HG02981 (cell line): ENCODE measurements at regions not wholly inside any gene's neighbourhood (a gene's known extent, or its start where the extent isn't known, plus 50 kb on each side); places are given as distances from the start of the nearest gene placed in this dataset.
"Not testable (repeated sequence)": the region's sequence is repeated elsewhere in the genome, so short reads cannot be mapped to it uniquely, and the experiment has no call there.

Experiments
- ATAC-seq: cut with Tn5 transposase; IDR thresholded peaks from one replicate; pipeline ENCODE4 v1.9.1; 2021; ENCODE audit warnings: mild to moderate bottlenecking, moderate library complexity; ENCODE audit not compliant: unreplicated experiment

DNA sequence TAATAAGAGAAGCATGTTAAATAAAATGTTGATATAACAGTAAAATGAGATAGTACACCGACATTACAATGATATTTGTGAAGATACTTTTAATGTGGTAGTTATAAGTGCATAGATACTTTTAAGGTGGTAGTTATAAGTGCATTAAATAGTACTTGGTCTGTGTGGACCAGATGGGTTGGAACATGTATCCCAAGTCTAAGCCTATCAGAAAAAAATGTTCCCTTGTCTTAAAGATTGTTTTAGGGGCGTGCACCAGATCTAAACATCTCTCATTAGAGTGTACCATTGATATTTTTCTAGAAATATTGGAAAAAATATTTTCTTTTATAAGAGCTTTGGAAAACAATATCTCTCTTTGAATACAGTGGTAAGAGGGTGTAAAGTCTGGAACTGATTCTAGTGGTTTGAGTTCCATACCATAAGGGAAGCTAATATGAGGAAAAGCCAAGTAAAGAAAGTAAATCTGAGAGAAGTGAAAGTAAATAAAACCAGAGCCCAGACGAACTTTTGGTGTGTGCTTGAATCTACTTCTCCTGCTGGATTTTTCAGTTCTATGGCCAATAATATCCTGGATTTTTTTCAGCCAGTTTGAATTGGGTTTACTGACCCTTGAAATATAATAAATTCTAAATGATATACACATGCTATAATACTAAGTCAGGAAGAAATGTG lies 175.3 kb downstream of the MBL2 start:
- no peak for ATAC-seq

DNA sequence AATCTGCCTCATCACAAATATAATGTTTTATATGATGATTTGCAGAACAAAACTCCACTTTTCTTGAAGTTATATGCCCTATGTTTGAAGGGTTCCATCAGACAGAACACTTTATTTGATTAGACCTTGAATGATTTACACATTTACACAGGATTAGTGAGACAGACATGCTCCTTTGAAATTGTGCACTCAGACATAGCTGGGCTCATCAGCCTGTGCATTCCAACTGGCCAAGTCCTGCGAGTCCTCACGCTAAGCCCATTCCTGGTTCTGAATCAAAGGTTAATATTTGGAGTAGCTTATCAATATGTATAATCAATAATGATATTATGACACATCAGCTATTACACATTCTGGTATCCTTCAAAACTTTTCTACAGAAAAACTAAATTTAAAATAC lies 173.6 kb downstream of the MBL2 start:
- no peak for ATAC-seq

DNA sequence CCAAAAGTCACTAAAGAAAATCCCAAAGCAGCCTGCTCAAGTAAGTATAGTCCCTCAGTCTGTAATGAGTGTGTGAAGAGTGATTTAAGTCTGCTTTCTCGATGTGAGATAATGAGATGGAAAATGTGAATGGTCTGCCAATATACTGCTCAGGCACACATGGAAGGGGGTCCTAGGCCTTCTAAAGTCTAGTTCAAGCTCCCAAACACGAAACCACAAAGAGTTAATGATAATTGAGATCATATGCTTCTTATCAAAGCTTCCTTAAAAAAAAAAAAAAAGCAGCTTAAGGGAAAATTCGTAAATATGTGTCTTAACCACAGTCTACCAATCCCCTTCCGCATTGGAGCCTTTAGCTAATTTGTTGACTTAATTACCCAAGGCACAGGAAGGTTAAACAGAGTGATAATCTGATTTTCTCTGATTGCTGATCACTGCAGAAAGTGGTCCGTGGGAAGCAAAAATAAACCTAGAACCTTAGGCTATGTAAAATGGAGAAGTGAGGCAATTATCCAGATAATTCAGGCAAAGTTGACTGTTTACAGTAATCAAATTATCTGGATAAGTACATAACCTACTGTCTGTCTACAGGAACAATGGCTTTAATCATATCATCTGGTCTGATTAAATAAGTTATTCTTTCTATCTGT lies 172.9 kb downstream of the MBL2 start:
- ATAC-seq, result no peak

DNA sequence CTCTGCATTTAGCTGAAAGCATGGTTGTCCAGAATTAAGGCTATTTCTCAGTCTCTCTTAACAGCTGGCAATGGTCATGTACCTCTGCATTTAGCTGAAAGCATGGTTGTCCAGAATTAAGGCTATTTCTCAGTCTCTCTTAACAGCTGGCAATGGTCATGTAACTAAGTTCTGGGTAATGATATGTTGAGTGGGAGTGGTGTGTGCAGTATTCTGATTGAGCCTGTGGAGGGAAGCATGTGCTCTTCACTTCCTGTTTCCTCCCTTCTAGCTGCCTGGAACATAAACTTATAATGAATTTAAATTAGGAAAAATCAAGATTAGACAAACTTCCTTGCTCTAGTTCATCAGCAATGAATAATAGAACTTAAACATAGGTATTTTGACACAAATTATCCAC lies 168.5 kb downstream of the MBL2 start:
- ATAC-seq, result not testable (repeated sequence)

DNA sequence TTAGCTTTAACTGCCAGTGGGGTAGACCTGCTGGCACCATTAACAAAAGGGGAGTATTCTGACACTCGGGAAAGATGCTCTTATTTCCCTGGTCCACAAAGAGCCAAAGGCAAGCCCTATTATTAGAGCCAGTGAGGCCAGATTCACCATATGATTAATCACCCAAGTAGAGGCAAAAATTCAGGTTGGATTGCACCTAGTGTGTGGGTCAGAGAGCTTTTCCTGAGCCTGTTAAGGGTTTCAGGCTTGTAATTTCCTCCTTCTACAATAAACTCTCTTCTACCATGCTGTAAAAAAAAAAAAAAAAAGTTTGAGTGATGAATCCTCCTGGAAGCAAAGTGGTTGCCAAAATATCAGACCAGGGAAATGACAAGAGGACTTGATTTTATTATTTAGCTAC lies 163.5 kb downstream of the MBL2 start:
- no peak for ATAC-seq

DNA sequence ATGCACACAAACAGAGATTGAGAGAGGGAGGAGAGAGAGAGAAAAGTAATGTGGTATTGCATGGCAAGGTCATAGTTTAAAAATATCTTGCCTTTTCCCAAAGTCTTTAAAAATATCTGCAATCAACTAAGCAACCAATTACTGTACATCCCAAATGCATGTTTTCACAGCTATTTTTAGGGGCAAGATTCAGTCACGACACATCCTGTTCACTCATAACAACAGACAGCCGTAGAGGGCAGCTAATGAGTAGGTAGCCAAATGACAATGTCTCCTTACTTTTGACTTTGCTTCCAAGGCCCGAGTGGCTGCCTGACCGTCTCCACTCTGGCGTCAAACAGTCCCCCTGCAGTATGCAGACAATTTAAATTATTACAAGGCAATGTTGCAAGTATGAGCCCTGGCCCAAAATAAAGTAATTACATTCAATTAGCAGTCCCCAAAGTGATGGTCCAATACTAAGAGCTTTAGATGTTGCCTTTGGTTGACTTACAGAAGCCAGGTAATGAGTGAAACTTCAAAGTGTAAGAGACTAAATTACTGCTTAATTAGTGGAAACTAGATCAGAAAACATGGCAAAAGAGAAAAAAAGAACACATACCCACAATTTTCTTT lies 162.9 kb downstream of the MBL2 start:
- no peak for ATAC-seq

DNA sequence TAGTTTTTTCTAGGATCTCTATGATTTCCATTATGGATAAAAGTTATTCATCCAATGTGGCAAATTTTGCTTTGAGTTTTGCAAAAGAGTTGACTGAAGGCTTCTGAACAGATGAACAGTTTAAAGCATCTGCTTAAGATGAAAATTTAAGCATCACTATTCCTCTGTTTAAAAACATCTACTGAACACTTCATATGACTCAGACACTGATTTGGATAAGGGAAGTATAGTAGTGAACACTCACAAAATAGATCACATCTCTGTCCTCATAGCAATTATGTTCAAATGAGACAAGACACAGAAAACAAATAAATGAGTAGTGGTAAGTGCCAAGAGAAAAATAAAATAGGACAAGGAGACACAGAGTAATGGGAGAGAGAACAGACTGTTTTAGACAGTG lies 157.3 kb downstream of the MBL2 start:
- no peak for ATAC-seq

DNA sequence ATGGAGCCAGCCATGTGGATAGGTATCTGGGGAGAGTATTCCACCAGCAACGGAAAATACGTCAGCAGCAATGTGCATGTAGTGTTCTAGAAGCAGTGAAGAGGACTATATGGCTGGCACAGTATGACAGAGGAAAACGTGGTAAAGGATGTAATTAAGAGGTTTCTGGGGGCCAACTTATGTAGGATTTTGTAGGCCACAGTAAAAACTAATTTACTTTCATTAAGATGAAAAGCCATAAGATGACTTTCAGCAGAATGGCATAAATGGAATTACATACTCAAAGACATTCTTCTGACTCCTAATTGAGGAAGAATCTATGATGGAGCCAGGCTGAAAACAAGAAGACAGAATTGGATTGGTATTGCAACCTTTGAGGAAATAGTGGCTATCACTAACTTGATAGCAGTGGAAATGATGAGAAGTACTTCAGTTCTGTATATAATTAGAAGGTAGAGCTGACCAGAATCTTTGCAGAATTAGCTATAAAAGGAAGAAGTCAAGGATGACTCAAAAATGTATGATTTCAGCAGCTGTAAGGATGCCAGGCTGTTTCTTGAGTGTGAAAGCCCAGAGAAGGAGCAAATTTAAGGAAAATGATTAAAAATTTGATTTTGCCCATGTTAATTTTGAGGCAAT lies 156.7 kb downstream of the MBL2 start:
- ATAC-seq, result no peak

DNA sequence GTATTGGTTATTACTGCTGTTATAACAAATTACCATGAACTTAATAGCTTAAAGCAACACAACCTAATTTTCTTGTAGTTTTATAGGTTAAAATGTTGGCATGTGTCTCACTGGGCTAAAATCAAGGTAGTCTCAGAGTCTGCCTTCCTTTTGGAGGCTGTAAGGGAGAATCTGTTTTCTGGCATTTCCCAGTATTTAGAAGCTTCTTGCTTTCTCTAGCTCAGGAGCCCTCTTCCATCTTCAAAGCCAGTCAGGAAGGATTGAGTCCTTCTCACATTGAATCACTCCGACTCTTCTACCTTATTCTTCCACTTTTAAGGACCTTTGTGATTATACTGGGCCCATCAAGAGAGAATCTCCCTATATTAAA lies 156.2 kb downstream of the MBL2 start:
- ATAC-seq, result no peak

DNA sequence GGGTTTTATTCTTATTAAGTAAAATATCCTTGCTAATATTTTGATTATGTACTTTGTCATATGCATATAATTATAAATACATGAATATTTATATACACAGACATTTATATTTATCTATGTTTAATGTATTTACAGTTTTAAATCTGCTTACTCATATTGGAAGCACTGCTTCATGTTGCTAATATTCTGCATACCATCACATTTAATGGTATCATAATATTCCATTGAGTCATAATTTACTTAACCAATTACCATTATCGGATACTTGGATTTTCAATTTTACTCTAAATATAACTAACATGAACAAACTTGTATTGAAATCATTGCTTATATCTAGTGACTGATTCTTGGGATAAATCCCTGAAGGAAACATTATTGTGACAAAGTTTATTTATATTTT lies 155.2 kb downstream of the MBL2 start:
- ATAC-seq, result no peak

DNA sequence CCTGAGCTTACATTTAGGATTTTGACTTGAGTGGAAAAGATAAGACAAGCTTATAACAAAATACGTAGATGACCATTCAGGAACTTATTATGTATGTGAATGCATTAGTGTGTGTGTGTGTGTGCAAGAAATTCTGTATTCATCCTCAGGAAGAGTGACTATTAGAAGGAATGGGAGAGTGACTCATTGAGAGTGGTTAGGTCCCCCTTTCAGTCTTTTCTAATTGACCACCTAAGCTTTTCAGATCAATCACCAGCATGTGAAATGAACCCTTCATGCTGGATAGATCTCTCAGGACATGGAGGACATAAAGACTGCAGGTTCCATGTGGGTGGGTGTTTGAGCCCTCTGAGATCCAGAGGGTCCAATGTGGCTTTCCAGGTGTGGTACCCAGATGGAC lies 153.5 kb downstream of the MBL2 start:
- ATAC-seq, result no peak

DNA sequence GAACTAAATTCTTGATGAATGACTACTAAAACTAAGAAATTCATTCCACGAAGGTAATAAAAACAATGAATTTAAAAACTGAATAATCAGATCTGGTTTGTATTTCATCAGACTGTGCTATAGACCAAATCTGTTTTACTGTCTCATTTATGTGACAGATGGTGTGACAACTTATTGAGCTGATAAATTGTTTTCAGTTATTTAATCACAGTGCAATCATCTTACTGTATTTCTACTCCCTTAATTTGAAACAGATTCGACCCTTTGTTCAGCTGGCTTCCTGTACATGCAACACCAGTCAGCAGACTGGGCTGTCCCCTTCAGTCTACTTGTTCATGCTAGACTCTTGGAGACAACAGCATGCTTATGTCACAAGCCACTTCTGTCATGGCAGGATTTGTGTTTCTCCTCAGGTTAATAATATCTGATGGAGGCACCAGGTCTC lies 150.9 kb downstream of the MBL2 start:
- ATAC-seq, result no peak

DNA sequence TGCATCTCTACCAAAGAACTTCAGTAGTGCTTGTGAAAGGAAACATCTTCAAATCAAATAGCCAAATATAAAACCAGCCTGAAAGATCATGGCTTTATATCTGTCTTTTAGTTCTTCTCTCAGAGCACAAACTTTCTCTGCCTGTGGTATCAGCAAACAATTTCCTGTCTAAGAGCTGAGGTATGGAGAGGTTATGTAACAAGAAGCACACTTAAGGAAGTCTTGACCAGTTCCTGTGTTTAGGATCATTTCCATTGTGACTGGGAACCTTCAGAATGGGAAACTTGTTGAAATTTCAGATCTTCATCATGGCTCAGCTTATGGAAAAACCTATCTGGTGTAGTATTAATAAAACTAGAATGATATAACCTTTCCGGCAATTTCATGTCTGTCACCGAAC lies 148.8 kb downstream of the MBL2 start:
- no peak for ATAC-seq

DNA sequence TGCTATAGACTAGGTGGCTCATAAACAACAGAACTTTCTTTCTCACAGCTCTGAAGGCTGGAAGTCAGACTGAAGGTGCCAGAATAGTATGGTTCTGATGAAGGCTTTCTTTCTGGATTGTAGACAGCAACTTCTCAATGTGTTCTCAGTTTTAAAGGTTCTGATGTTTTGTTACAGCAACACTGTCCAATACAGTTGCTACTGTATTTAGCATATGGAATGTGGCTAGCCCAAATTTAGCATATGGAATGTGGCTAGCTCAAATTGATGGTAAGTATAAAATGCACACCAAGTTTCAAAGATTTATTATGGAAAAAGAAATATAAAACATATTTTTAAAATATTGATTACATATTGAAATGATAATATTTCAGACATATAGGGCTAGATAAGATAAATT lies 145.3 kb downstream of the MBL2 start:
- ATAC-seq, result no peak

DNA sequence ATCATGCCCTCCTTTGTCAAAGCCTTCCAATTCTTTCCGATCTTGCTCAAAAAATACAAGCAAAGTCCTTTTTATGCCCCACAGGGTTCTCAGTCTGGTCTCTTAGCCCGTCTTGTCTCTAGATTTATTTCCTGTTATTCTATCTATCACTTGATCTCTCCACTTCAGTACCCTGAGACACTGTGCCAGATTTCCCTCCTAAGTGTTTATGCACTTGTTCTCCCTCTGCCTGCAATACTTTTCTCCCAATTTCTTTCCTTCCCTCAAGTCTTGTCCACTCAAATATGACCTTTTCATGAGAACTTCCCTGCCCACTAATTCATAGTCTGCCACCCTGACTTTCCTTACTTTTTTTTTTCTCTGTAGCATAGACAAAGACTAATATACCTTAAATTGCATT lies 141.4 kb downstream of the MBL2 start:
- no peak for ATAC-seq

DNA sequence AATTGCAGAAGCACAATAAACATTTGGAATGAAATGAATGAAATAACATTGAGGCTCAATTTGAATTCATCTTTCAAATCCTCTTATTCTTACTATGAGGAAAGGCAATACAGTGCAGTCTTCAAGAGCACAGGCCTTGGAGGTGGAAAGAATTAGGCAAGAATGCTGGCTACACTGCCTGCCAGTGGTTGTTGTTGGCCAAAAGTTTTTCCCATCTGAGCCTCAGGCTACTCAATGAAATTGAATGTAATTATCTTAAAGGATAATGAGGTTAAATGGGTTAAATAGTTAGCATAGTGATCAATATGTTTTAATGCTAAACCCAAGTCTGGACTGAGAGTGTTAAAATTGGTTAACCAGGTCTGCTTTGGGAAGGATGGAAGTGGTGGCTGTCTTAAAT lies 140.9 kb downstream of the MBL2 start:
- no peak for ATAC-seq

DNA sequence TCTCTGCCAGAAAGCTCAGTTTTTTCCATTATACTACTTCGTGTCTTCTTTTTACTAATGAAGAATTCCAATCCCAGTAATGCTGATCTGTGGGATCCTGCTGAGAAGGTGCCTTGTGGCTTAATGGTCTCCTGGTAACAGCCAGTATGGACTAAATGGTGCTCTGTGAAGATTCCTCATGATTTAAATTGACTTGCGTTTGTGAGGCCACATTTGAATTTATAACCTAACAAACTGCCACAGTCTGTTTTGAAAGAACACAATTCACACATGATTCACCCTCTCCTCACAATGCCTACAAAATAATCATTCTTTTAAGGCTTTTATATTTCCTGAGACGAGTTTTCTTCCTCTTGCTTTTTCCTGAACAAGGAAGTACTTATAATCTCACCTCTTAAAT lies 140.0 kb downstream of the MBL2 start:
- no peak for ATAC-seq

DNA sequence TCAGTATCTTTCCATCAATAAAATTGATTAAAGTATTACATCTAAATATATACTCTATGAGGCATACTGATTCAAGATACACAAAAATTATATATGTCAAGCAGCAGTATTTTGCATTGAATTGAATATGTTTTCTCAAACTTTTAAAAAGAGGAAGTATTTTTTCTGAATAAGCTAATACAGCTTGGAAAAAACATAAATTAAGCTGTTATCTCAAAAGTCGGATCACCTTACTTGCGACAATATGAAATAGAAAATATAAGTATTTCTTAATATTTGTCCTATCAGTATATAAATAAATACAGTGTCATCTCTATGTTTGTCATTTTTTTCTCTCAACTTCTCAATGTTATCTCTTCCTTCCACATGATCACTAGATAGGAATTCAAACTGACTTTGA lies 139.3 kb downstream of the MBL2 start:
- ATAC-seq, result no peak

DNA sequence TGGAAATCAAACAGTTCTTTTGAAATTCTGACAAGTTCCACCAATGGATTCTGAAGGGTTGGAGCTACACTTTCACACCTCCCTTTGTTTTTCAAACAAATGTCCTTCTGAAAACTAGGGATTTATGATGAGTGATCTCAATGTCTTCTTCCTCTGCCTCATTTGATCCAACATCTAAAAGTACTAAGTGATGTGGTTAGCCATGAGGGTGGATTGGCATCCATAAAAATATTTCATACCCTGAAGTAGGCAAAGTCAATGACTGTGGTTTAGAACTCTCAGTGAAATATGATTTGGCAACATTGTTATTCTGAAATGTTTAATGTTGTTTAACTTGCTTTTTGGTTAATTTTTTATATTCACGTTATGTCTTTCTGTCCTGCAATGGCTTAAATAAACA lies 136.9 kb downstream of the MBL2 start:
- ATAC-seq, result no peak

DNA sequence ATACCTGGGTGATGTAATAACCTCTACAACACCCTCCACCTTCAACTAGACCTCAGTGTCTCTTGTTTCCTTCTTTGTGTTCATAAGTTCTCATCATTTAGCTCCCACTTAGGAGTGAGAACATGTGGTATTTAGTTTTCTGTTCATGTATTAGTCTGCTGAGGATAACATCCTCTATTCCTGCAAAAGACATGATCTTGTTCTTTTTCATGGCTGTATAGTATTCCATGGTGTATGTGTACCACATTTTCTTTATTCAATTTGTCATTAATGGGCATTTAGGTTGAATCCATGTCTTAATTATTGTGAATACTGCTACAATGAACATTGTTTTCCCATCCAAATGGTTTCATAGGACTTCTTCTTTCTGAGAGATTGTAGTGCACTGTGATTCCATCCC lies 135.7 kb downstream of the MBL2 start:
- ATAC-seq, result no peak

DNA sequence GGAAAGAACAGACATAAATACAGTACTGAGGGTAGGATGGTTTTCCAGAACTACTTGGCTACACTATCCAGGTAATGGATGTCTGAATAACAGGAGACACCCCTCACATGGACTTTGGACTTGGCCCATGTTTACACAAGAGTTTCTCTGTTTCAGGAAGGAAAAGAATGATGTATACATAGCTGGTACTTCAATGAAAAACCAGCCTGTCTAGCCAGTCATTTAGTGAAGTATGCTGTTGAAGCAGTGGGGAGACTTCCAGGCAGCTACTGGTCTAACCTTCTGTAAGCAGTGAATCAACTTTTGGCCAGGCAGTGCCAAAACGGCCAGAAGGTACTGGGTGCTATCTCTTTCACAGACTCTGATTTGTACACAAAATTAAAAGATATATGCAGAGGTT lies 135.0 kb downstream of the MBL2 start:
- no peak for ATAC-seq

DNA sequence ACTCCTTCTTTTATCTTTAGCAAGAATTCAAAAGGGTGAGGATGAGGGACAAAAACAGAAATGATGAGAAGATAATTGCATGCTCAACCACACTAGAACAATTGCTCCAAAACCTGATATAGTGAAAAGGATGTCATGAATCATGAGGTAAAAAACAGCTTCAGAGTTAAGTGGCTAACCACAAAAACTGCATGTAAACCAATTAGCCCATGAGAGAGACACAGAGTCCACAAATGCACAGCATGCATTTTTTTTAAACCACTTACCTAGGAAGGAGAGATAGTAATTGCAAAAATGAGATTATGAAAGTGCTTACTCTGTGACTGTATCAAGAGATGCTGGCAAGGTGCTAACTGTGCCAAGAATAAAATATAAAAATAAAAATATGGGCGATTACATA lies 132.9 kb downstream of the MBL2 start:
- no peak for ATAC-seq
